A549 (cell line): ENCODE measurements at regions not wholly inside any gene's neighbourhood (a gene's known extent, or its start where the extent isn't known, plus 50 kb on each side); places are given as distances from the start of the nearest gene placed in this dataset.

Source experiments
- BHLHE40 ChIP-seq: IDR thresholded peaks from 2 replicates; pipeline ENCODE4 v1.6.1; 2012; ENCODE audit warnings: low read depth, low read length, inconsistent platforms
- CTCF ChIP-seq: fragments of >200 bp; sonication (Bioruptor Twin); formaldehyde crosslinking; IDR thresholded peaks from 3 replicates; pipeline ENCODE4 v1.5.1; 2016
- EHMT2 ChIP-seq: fragments of 200-600 bp; sonication (generic); IDR thresholded peaks from 2 replicates; pipeline ENCODE4 v1.6.1; 2016; ENCODE audit warnings: antibody characterized with exemption, low read depth, mild to moderate bottlenecking, moderate library complexity
- HOXB13 ChIP-seq: fragments of 250-450 bp; sonication (Bioruptor Pico); IDR thresholded peaks from 2 replicates; pipeline ENCODE4 v1.5.0; 2020; ENCODE audit warnings: low read depth, mild to moderate bottlenecking, moderate library complexity
- HOXB5 ChIP-seq: fragments of 250-450 bp; sonication (Bioruptor Pico); IDR thresholded peaks from 2 replicates; pipeline ENCODE4 v1.5.0; 2020; ENCODE audit warnings: mild to moderate bottlenecking, moderate library complexity
- JUN ChIP-seq, 2 experiments: fragments of >200 bp; sonication (Bioruptor Twin); formaldehyde crosslinking; IDR thresholded peaks; 2 replicates in 1 of 2; 3 replicates in 1 of 2; pipeline ENCODE4 v1.6.1; 2016 to 2017
- PBX3 ChIP-seq: IDR thresholded peaks from 2 replicates; pipeline ENCODE4 v1.6.1; 2012
- PHF8 ChIP-seq: fragments of 200-600 bp; sonication (generic); IDR thresholded peaks from 2 replicates; pipeline ENCODE4 v1.6.1; 2016; ENCODE audit warnings: low read depth, mild to moderate bottlenecking, antibody characterized with exemption, moderate library complexity, borderline replicate concordance
- RAD21 ChIP-seq, 2 experiments: fragments of >200 bp in 1 of 2; sonication (Bioruptor Twin) in 1 of 2; formaldehyde crosslinking in 1 of 2; IDR thresholded peaks in 1 of 2; conservative IDR thresholded peaks in 1 of 2; 2 replicates in 1 of 2; 3 replicates in 1 of 2; pipeline ENCODE4 v1.6.1; 2012 to 2018; ENCODE audit warnings: inconsistent platforms in 1 of 2
- TP53 ChIP-seq: fragments of 250-450 bp; sonication (Bioruptor Pico); IDR thresholded peaks from 2 replicates; pipeline ENCODE4 v1.5.0; 2021; ENCODE audit warnings: mild to moderate bottlenecking, moderate library complexity
- TF ChIP-seq, protein P1 (sequence below): fragments of >200 bp; sonication (Bioruptor Twin); formaldehyde crosslinking; IDR thresholded peaks from 3 replicates; pipeline ENCODE4 v1.6.1; 2016
- TF ChIP-seq, protein P2 (sequence below): fragments of 200-600 bp; sonication (generic); IDR thresholded peaks from 2 replicates; pipeline ENCODE4 v1.6.1; 2016; ENCODE audit warnings: antibody characterized with exemption, mild to moderate bottlenecking, moderate library complexity

- TF ChIP-seq CTCF: no peak
- no peak for TF ChIP-seq HOXB13 (CRISPR knock-in tag)
- no peak for TF ChIP-seq PHF8
- TF ChIP-seq PBX3: no peak
- TF ChIP-seq, protein P1, sequence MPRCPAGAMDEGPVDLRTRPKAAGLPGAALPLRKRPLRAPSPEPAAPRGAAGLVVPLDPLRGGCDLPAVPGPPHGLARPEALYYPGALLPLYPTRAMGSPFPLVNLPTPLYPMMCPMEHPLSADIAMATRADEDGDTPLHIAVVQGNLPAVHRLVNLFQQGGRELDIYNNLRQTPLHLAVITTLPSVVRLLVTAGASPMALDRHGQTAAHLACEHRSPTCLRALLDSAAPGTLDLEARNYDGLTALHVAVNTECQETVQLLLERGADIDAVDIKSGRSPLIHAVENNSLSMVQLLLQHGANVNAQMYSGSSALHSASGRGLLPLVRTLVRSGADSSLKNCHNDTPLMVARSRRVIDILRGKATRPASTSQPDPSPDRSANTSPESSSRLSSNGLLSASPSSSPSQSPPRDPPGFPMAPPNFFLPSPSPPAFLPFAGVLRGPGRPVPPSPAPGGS: no peak
- TF ChIP-seq TP53: no peak
- no peak for TF ChIP-seq JUN (IDR thresholded peaks at IDR 0.05)
- TF ChIP-seq, protein P2, sequence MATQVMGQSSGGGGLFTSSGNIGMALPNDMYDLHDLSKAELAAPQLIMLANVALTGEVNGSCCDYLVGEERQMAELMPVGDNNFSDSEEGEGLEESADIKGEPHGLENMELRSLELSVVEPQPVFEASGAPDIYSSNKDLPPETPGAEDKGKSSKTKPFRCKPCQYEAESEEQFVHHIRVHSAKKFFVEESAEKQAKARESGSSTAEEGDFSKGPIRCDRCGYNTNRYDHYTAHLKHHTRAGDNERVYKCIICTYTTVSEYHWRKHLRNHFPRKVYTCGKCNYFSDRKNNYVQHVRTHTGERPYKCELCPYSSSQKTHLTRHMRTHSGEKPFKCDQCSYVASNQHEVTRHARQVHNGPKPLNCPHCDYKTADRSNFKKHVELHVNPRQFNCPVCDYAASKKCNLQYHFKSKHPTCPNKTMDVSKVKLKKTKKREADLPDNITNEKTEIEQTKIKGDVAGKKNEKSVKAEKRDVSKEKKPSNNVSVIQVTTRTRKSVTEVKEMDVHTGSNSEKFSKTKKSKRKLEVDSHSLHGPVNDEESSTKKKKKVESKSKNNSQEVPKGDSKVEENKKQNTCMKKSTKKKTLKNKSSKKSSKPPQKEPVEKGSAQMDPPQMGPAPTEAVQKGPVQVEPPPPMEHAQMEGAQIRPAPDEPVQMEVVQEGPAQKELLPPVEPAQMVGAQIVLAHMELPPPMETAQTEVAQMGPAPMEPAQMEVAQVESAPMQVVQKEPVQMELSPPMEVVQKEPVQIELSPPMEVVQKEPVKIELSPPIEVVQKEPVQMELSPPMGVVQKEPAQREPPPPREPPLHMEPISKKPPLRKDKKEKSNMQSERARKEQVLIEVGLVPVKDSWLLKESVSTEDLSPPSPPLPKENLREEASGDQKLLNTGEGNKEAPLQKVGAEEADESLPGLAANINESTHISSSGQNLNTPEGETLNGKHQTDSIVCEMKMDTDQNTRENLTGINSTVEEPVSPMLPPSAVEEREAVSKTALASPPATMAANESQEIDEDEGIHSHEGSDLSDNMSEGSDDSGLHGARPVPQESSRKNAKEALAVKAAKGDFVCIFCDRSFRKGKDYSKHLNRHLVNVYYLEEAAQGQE: no peak
- no peak for TF ChIP-seq RAD21 (conservative IDR thresholded peaks at IDR 0.05 in 1 of 2, IDR thresholded peaks at IDR 0.05 in 1 of 2)
- TF ChIP-seq EHMT2: no peak
- TF ChIP-seq HOXB5 (CRISPR knock-in tag): no peak
- no peak for TF ChIP-seq BHLHE40
Measured at GRCh38 chr4:186781032-186781917, 57.6 kb upstream of the FAT1 start.
